ENCODE measurements at regions not wholly inside any gene's neighbourhood (a gene's known extent, or its start where the extent isn't known, plus 50 kb on each side); places are given as distances from the start of the nearest gene placed in this dataset.
"Not testable (repeated sequence)": the region's sequence is repeated elsewhere in the genome, so short reads cannot be mapped to it uniquely, and the experiment has no call there.

GRCh38 chr10:8279598-8279997 lies 225.1 kb downstream of the GATA3 start:
- H3K27me3 Mint-ChIP-seq: peaks cover 12% of the 10 kb centered on the region
- POLR2A ChIA-PET: no interaction called here
- H3K9me3 Mint-ChIP-seq: peaks cover 1% of the 10 kb centered on the region
- no peak overlapping the region for H3K4me3 Mint-ChIP-seq
- peaks cover 3% of the 10 kb centered on the region for H3K36me3 Mint-ChIP-seq
- H3K4me1 Mint-ChIP-seq: peaks cover 8% of the 10 kb centered on the region
- DNase-seq (no peak), ATAC-seq (ENCODE audit: low read depth) (no peak)
- H3K27ac Mint-ChIP-seq: no peak overlapping the region

- Mint-ChIP-seq H3K27me3 (peaks cover 12% of the 10 kb centered on the region), H3K36me3 (peaks cover 3% of the 10 kb centered on the region), H3K9me3 (peaks cover 1% of the 10 kb centered on the region), H3K27ac (no peak overlapping the region), H3K4me1 (peaks cover 8% of the 10 kb centered on the region), H3K4me3 (no peak overlapping the region)
- POLR2A ChIA-PET: no interaction called here
- DNase-seq (no peak), ATAC-seq (ENCODE audit: low read depth) (no peak)
These were observed 226.5 kb downstream of the GATA3 start for GRCh38 chr10:8280946-8281345.

GRCh38 chr10:8282340-8282739 lies 227.9 kb downstream of the GATA3 start:
- ATAC-seq (ENCODE audit: low read depth): no peak
- H3K4me3 Mint-ChIP-seq: no peak overlapping the region
- H3K27me3 Mint-ChIP-seq: peaks cover 2% of the 10 kb centered on the region
- peaks cover 1% of the 10 kb centered on the region for H3K36me3 Mint-ChIP-seq
- no peak overlapping the region for H3K27ac Mint-ChIP-seq
- no peak for DNase-seq
- no peaks in the 10 kb centered on the region for H3K9me3 Mint-ChIP-seq
- peaks cover 8% of the 10 kb centered on the region for H3K4me1 Mint-ChIP-seq
- POLR2A ChIA-PET: no interaction called here

- POLR2A ChIA-PET: no interaction called here
- peaks cover 5% of the 10 kb centered on the region for H3K4me1 Mint-ChIP-seq
- ATAC-seq (ENCODE audit: low read depth): no peak
- H3K9me3 Mint-ChIP-seq: no peaks in the 10 kb centered on the region
- H3K27ac Mint-ChIP-seq: no peak overlapping the region
- DNase-seq: no peak
- H3K27me3 Mint-ChIP-seq: peaks cover 4% of the 10 kb centered on the region
- no peak overlapping the region for H3K4me3 Mint-ChIP-seq
- peaks cover 1% of the 10 kb centered on the region for H3K36me3 Mint-ChIP-seq
These were observed 228.8 kb downstream of the GATA3 start for GRCh38 chr10:8283166-8283905.

GRCh38 chr10:8283986-8284385 lies 229.5 kb downstream of the GATA3 start:
- Mint-ChIP-seq H3K36me3 (peaks cover 1% of the 10 kb centered on the region), H3K9me3 (no peaks in the 10 kb centered on the region), H3K27ac (no peak overlapping the region), H3K4me1 (peaks cover 5% of the 10 kb centered on the region), H3K4me3 (no peak overlapping the region), H3K27me3 (peaks cover 4% of the 10 kb centered on the region)
- POLR2A ChIA-PET: no interaction called here
- ATAC-seq (ENCODE audit: low read depth): no peak
- no peak for DNase-seq

GRCh38 chr10:8285970-8286369 lies 231.5 kb downstream of the GATA3 start:
- not testable (repeated sequence) for H3K9me3 Mint-ChIP-seq, H3K4me1 Mint-ChIP-seq

GRCh38 chr10:8288600-8288999 lies 234.1 kb downstream of the GATA3 start:
- ATAC-seq (ENCODE audit: low read depth): no peak
- no peaks in the 10 kb centered on the region for H3K36me3 Mint-ChIP-seq
- H3K4me1 Mint-ChIP-seq: peaks cover 2% of the 10 kb centered on the region
- no peak overlapping the region for H3K27ac Mint-ChIP-seq
- DNase-seq: no peak
- POLR2A ChIA-PET: no interaction called here
- no peak overlapping the region for H3K4me3 Mint-ChIP-seq
- H3K9me3 Mint-ChIP-seq: no peaks in the 10 kb centered on the region
- H3K27me3 Mint-ChIP-seq: peaks cover 10% of the 10 kb centered on the region

More at GRCh38 chr10:8285970-8286369, 231.5 kb downstream of the GATA3 start:
- H3K27ac Mint-ChIP-seq; ATAC-seq (ENCODE audit: low read depth); H3K4me3 Mint-ChIP-seq; H3K36me3 Mint-ChIP-seq; H3K27me3 Mint-ChIP-seq; DNase-seq; POLR2A ChIA-PET: not testable (repeated sequence)

GRCh38 chr10:8289186-8289924 lies 234.9 kb downstream of the GATA3 start:
- no peak for ATAC-seq (ENCODE audit: low read depth)
- no peaks in the 10 kb centered on the region for H3K36me3 Mint-ChIP-seq
- peaks cover 2% of the 10 kb centered on the region for H3K4me1 Mint-ChIP-seq
- POLR2A ChIA-PET: no interaction called here
- no peak for DNase-seq
- H3K9me3 Mint-ChIP-seq: no peaks in the 10 kb centered on the region
- no peak overlapping the region for H3K27ac Mint-ChIP-seq
- H3K27me3 Mint-ChIP-seq: peaks cover 10% of the 10 kb centered on the region
- H3K4me3 Mint-ChIP-seq: no peak overlapping the region

GRCh38 chr10:8294779-8295178 lies 240.3 kb downstream of the GATA3 start:
- DNase-seq: no peak
- no peak for ATAC-seq (ENCODE audit: low read depth)
- POLR2A ChIA-PET: interaction anchor here (0.6 kb wide), 1 partner anchor 47 kb away, joined by 3 read pairs; no protein-coding TSS in a partner anchor
- Mint-ChIP-seq H3K27me3 (peaks cover 12% of the 10 kb centered on the region), H3K36me3 (no peaks in the 10 kb centered on the region), H3K4me3 (no peak overlapping the region), H3K27ac (no peak overlapping the region), H3K4me1 (peaks cover 4% of the 10 kb centered on the region), H3K9me3 (no peaks in the 10 kb centered on the region)

GRCh38 chr10:8295311-8295710 lies 240.8 kb downstream of the GATA3 start:
- Mint-ChIP-seq H3K27me3 (peaks cover 9% of the 10 kb centered on the region), H3K27ac (no peak overlapping the region), H3K36me3 (no peaks in the 10 kb centered on the region), H3K9me3 (no peaks in the 10 kb centered on the region), H3K4me3 (no peak overlapping the region), H3K4me1 (peaks cover 4% of the 10 kb centered on the region)
- POLR2A ChIA-PET: no interaction called here
- ATAC-seq (ENCODE audit: low read depth) (no peak), DNase-seq (no peak)

GRCh38 chr10:8296090-8296733 lies 241.7 kb downstream of the GATA3 start:
- DNase-seq: no peak
- no peak for ATAC-seq (ENCODE audit: low read depth)
- H3K36me3 Mint-ChIP-seq: no peaks in the 10 kb centered on the region
- POLR2A ChIA-PET: no interaction called here
- no peaks in the 10 kb centered on the region for H3K9me3 Mint-ChIP-seq
- peaks cover 8% of the 10 kb centered on the region for H3K27me3 Mint-ChIP-seq
- peaks cover 4% of the 10 kb centered on the region for H3K4me1 Mint-ChIP-seq
- H3K27ac Mint-ChIP-seq: no peak overlapping the region
- H3K4me3 Mint-ChIP-seq: no peak overlapping the region

- Mint-ChIP-seq H3K27me3 (peaks cover 8% of the 10 kb centered on the region), H3K9me3 (no peaks in the 10 kb centered on the region), H3K36me3 (no peaks in the 10 kb centered on the region), H3K4me3 (no peak overlapping the region), H3K4me1 (peaks cover 4% of the 10 kb centered on the region), H3K27ac (no peak overlapping the region)
- POLR2A ChIA-PET: no interaction called here
- ATAC-seq (ENCODE audit: low read depth) (no peak), DNase-seq (no peak)
These were observed 242.2 kb downstream of the GATA3 start for GRCh38 chr10:8296734-8297101.

- DNase-seq (no peak), ATAC-seq (ENCODE audit: low read depth) (no peak)
- Mint-ChIP-seq H3K27me3 (peaks cover 8% of the 10 kb centered on the region), H3K4me1 (peaks cover 4% of the 10 kb centered on the region), H3K36me3 (no peaks in the 10 kb centered on the region), H3K9me3 (no peaks in the 10 kb centered on the region), H3K4me3 (no peak overlapping the region), H3K27ac (no peak overlapping the region)
- POLR2A ChIA-PET: no interaction called here
These were observed 242.6 kb downstream of the GATA3 start for GRCh38 chr10:8297107-8297506.

- POLR2A ChIA-PET: no interaction called here
- no peak for ATAC-seq (ENCODE audit: low read depth)
- Mint-ChIP-seq H3K36me3 (no peaks in the 10 kb centered on the region), H3K4me1 (peaks cover 4% of the 10 kb centered on the region), H3K27ac (no peak overlapping the region), H3K4me3 (no peak overlapping the region), H3K27me3 (peaks cover 8% of the 10 kb centered on the region), H3K9me3 (no peaks in the 10 kb centered on the region)
- DNase-seq: no peak
These were observed 243.5 kb downstream of the GATA3 start for GRCh38 chr10:8297959-8298358.

Data from activated naive CD8-positive, alpha-beta T cell treated with anti-CD3 and anti-CD28 coated beads, Interleukin-2, amount 10 ng/mL, durations not matched to agents 7 days and 5 days (primary cell).